GM21786 (cell line): ENCODE measurements at regions not wholly inside any gene's neighbourhood (a gene's known extent, or its start where the extent isn't known, plus 50 kb on each side); places are given as distances from the start of the nearest gene placed in this dataset.
"Not testable (repeated sequence)": the region's sequence is repeated elsewhere in the genome, so short reads cannot be mapped to it uniquely, and the experiment has no call there.

Experiments used
- ATAC-seq: cut with Tn5 transposase; IDR thresholded peaks from one replicate; pipeline ENCODE4 v1.9.1; 2021; ENCODE audit not compliant: unreplicated experiment

DNA sequence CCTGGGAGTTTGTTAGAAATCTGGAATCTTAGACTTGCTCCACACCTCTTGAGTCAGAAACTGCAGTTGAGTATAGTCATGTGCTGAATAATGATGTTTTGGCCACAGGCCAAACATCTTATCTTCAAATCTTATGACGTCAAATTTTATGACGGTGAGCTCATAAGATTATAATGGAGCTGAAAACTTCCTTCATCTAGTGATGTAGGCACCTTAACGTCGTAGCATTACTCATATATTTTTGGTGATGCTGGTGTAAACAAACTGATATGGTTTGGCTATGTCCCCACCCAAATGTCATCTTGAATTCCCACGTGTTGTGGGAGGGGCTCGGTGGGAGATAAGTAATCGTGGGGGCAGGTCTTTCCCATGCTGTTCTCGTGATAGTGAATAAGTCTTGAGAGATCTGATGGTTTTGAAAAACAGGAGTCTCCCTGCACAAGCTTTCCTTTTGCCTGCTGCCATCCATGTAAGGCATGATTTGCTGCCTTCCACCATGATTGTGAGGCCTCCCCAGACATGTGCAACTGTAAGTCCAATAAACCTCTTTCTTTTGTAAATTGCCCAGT is 268.0 kb upstream of the PROK2 start:
- no peak for ATAC-seq

DNA sequence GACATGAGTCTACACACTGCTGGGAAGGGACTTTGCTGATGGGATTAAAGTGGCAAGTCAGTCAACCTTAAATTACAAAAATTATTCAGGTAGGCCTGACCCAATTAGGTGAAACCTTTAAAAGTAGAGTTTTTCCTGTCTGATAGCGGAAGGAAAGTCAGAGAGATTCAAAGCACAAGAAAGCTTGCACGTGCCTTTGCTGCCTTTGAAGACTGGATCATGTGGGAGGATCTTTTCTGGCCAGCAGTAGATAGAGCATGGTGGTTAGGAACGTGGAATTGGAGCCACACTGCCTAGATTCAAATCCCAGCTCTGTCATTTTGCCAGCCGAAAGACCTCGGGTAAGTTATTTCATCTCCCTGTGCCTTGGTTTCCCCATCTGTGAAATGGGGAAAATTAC is 265.8 kb upstream of the PROK2 start:
- no peak for ATAC-seq

DNA sequence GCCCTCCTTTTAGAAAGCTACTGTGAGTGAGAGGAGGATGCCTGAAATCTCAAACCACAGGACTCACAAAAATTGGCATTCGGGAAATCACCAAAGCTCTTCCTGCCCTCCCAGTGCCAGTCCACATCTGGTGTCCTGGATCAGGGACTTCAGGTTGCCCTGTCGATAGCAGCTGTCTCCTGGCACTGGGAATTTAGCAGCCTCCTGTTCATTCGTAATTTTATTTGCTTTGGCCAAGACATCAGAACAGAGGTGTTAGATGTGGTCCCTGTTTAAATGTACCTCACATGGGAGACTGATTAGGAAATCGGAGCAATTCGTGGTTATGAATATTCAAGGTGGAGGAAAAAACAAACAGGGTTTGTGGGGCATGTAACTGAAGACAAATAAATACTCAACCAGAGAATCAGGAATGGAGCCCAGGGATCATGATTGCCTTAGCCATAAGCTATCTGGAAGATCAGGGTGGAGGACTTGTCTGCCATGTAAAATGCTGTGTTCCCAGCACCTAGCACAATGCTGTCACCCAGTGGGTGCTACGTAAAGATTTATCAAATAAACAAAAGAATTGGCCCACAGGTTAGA is 265.2 kb upstream of the PROK2 start:
- no peak for ATAC-seq

DNA sequence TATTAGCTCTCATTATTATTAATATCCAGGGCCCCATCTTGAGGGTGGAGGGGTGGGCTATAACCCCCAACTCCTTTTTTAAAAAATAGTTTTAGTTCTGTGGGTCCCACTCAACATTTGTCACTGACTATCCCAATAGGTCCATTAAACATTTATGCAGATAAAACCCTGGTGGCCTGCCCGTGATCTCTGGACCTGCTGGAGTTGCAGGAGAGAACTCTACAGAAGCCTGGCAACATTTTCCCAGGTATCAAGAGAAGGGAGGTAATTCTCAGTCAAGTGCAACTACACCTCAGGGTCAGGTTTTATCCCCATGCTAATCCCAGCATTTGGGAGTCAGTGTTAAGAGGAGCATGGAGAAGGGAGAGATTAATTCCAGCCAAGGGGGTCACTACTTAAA is 264.4 kb upstream of the PROK2 start:
- no peak for ATAC-seq

DNA sequence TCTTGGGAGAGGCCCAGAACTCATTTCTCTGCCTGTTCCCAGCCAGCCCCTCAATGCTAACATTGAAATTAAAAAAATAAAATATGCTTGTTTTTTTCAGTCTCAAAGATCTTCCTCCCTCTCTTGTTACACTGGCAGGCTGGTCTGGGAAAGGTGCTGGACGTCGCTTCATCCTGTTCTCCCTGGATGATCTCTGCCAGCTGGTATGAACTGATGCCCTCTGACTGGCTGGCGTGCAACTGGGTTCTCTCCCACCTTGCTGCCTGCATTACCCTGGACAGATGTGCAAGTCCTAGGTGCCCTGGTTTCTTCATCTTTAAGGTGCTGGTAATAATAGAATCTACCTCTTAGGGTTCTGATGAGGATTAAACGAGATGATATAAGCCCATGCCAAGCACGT is 263.9 kb upstream of the PROK2 start:
- ATAC-seq, result no peak

DNA sequence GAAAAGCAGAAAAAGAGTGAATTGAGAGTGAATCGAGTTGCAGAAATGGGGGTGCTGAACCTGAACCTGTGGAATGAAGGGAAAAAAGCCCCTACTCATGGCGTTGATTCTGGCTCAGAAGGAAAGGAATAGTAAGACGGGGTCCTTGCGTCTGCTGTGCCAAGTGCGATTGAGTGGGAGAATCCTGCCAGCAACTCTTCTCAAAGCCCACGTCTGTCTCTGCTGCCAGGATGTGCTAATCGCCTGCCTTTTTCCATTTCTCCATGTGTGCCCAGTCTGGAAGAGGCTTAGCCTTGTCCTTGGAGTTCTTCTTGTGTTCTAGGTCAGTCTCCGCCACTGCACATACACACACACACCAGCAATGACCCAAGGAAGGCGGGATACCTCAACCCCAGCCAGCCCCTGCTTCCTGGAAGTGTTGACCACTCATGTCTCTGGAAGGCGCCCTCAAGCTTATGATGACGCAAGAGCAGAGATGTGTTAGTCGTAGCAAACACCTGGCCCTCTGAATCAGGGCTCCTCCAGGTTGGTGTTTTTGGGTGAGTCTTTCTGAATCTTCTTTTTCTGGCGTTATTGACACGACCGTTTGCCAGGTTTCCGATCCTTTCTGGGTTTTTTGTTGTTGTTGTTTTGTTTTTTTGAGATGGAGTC is 262.4 kb upstream of the PROK2 start:
- ATAC-seq, result no peak

DNA sequence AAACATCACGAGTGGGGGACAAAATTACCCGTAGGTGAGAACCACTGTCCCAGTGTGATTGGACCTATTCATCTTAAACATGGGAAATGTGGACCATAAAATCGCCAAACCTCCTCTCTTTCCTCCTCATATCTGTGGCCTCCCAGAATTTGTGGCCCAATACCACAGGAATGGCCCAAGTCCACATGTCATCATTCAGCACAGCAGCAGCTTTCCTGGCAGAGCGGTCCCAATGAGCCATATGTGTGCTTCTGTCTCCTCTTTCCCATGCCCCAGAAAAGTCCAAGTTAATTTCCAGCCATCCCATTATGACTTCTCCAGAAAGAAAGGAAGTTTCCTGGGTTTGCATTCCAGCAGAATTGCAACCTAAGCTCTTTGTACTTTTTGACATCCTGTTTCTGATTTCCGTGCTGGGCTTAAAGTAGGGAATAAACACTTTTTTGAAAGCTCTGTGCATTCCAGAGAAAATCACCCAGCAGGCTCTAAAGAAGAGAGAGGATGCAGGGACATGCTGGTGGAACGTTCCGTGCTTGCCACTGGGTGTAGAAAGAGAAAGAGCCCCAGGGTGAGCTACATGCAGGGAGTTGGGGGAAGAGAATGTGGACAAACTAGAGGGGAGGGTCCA is 259.4 kb upstream of the PROK2 start:
- no peak for ATAC-seq

DNA sequence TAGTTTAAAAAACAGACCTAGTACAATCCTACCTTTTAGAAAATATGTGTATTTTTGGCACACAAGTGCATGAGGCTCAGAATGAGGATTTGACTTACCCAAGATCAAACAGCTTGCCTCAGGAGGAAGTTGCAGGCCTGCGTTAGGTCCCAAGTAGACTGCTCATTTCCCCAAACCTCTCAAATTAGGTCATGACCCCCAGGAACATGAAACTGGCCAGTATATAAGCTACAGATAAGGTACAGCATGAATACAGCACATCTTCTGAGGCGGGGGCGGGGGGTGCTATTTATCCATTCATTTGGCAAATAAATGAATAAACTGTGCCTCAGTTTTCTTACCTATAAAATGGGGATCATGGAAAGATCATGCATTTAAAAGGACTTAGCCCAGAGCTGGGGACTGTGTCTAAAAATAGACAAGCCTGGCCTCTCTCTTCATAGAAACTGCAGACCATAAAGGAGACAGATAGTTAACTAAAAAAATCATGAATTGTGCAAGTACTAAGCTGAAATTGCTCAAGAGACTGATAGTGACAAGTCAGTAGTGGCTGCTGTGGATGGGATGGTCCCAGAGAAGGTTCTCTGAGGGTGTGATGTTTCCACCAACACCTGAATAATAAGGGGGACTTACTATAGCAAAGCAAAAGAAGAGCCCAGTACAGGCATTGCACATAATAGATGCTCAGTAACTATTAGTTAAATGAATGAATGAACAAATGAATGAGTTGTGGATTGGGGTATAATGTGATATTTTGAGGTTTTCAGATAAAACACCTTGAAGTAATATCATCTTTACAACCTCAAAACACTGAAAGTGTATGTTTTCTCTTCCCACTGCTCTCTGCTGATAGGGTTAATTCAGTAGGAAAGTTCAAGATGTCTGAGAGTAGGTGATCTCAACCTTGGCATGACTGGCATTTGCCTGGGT is 258.5 kb upstream of the PROK2 start:
- ATAC-seq, result no peak

DNA sequence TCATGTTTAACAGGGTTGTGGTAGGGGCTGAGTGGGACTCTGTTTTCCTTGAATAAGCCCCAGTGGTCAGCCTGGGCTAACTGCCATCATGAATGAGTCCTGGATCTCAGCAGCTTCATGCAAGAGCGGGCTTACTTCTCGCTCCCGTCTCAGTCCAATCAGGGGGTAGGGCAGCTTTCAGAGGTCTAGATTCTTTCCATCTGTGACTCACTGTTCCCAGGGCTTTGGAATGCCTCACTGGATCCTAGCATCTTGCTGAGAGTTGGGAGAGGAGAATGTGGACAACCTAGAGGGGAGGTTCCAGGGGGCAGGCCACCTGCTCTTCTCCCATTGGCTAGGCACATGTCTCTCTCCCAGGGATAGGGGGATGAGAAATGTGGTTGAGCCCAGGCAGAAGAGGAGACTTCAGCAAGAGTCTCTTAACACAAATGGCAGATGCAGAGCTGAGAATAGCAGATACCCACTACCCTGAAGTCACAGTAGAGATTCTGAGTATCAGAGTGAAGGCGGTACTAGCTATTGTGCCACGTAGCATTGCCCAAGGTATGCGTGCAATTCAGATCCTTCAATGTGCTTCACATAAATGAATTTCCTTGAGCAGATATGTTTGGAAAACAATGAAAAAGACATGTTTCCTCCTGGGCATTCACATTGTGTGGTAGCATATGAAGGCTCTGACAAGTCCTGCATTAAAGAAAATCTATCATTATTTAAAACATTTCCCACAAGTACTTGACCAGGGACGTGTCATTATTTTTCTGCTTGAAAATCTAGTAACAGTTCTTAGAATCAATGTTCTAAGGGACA is 257.7 kb upstream of the PROK2 start:
- ATAC-seq, result no peak

DNA sequence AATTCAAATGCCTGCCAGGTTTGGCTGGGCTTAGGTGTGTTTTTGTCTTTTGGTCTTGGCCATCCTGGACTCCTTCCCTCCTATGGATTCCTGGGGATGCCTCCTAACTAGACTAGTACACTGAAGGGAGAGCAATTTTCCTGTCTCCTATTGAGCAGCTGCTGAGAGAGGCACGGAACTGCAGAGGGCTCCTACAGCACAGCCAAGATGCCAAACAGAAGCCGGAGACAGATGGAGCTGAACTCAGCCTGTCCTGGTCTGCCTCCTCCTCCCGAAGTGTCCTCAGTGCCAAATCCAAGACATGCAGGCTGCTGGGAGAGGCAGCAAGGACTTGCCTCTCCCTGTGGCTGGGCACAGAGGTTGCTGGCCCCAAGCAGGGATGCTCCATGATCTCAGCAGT is 256.6 kb upstream of the PROK2 start:
- no peak for ATAC-seq

DNA sequence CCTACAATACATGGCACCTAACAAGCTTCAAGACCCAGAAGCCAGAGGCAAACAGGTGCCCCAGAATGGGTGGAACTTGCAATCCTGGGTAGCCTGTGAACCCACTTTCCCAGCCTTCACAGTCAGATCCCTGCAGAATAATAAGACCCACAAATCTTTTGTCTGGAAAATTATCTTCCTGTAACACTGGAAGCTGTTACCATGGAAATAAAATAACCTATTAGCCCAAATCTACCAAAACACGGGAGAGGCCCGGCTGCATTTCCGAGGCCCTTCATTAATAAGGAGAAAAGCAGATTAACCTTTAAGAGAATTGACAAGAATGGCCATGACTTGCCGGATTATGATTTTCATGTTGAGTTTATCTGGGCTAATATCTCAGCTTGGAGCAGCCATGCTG is 256.1 kb upstream of the PROK2 start:
- ATAC-seq, result no peak

DNA sequence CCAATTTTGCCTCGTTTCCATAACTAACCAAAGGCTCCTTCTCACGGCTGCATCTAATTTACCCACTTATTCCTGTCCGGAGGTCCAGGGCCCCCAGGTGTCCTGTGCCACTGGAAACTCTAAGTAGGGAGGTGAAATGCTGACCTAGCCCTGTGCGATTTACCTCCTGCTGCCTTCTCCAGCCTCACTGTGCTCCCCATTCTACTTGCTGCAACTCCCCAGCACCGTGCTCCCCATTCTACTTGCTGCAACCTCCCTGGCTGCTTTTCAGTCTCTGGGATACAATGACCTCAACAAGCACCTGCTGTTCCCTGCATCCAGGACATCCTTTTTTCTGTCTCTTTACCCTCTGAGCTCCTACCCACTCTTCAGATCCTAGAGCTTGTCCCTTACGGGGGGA is 254.7 kb upstream of the PROK2 start:
- no peak for ATAC-seq

DNA sequence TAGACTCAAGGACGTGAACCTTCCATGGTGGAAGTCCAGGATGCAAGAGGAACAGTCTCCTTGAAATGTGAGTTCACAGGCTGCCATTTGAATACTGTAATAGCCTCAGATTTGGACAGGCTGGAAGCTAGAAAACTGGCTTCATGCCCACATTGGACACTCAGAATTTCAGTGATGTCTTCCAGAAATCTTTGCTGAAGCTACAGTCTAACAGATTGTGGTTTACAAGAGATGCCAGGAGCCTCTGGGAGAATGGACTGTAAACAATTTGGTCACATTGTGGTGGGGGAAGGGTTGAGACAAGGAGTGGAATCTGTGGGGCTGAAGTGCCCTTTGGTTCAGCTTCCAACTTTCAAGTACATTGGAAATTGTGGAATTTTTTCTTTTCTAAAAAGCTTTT is 252.0 kb upstream of the PROK2 start:
- no peak for ATAC-seq

DNA sequence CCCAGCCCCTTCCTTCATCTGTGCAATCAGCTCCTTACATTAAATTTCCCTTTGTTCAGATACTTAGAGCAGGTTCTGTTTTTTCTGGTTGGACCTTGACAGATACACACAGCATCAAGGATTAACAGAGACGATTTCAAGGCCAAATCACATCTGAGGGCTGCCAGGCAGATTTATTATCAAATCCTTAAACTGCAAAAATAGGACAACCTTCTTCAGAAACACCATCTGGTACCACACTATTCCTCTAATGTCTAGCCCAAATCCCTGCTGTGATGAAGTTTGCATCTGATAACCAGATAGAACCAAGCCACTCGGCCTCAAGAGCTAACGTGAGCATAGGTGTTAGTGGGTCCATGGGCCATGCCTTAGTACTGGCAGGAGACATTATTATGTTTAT is 250.7 kb upstream of the PROK2 start:
- no peak for ATAC-seq

DNA sequence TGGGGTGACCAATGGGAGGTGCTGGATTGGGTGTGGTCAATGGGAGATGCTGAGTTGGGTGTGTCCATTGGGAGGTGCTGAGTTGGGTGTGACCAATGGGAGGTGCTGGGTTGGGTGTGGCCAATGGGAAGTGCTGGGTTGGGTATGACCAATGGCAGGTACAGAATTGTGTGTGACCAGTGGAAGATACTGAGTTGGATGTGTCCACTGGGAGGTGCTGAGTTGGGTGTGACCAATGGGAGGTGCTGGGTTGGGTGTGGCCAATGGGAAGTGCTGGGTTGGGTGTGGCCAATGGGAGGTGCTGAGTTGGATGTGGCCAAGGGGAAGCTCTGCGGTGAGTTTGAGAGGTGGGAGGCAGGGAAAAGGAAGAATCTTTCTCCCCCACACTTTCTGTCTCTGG is 250.0 kb upstream of the PROK2 start:
- ATAC-seq, result no peak

DNA sequence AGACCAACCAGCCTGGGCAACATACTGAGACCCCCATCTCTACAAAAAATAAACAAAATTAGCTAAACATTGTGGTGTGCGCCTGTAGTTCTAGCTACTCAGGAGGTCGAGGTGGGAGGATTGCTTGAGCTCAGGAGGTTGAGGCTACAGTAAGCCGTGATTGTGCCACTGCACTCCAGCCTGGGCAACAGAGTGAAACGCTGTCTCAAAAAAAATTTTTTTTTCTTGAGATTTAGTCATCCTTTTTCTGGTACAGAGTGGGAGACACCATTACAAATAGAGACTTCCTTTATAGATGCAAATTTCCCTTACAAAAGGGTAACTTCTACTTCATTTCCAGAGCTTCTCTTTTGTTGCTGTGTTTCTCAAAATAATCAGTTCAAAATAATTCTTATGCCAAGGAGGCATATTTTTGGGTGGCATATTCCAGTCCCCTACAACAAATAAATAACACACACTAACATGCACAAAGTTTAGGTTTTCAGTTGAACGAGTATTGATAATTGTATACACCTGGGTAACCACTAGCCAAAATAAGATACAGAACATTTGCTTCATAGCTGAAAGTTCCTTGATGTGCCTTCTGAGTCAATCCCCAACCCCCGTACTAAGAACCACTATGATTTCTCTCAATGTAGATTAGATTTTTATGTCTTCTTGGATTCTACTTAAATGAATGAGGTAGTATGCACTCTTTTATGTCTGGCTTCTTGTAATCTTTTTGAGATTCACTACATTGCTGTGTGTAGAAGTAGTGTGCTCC is 248.9 kb upstream of the PROK2 start:
- no peak for ATAC-seq

DNA sequence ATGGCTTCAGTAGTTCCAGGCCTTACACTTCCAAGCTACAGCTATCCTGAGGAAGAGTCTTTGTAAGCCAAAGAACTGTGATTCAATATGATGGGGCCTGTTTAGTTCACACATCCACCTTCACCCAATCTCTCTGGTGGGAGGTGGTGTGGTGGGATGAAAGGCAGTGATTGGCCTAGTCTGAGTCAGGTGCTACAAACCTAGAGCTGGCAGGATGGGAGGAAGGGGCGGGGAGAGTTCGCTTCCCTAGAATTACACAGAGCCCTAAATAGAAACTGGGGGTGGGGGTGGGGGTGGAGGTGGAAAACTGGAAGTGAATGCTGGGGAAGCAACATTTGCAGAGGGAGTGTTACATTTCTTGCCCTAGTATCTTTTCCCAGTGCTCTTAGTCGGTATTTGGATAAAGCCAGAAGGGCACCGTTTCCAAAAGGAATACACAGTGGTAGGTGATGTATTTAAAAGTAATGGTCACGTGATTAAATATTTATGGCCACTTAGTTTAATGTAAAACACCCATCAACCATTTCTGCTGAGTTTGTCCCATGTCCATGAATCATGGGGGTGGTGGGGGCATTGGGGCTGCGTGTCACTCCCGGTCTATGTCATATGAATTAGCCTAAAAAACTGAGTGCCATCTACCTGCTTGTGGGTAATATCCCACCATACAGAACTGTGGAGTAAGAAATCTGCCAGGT is 247.6 kb upstream of the PROK2 start:
- ATAC-seq, result no peak

DNA sequence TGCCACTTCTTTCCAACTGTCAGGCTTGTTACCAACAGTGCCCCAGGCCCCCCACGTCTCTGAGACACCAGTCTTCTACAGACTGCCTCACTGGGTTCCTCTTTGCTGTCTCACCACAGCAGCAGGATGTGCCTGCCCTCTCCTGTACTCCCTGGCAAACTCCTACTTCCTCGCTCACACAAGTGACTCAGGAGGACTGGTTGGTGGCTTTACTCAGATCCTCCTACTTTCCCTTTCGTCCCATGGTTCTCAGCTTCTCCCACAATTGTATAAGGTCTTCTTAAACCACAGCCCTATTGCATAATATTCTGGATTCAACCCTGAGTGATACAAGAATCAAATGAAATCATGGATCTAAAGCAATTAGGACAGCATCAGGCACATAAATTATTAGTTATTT is 246.6 kb upstream of the PROK2 start:
- ATAC-seq, result no peak

DNA sequence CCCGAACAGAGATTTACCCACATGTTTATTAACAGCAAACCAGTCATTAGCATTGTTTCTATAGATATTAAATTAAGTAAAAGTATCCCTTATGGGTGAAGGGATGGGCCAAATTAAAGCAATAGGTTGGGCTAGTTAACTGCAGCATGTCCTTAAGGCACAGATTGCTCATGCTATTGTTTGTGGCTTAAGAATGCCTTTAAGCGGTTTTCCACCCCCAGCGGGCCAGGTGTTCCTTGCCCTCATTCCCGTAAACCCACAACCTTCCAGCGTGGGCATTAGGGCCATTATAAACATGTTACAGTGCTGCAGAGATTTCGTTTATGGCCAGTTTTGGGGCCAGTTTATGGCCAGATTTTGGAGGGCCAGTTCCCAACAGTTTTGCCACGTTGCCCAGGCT is 245.3 kb upstream of the PROK2 start:
- not testable (repeated sequence) for ATAC-seq
